A549 (cell line): ENCODE measurements at regions not wholly inside any gene's neighbourhood (a gene's known extent, or its start where the extent isn't known, plus 50 kb on each side); places are given as distances from the start of the nearest gene placed in this dataset.

Experiments used
- POLR2A ChIP-seq: IDR thresholded peaks from 2 replicates; pipeline ENCODE4 v1.6.1; 2012; ENCODE audit warnings: mild to moderate bottlenecking, low read length
- TF ChIP-seq, protein P1 (sequence below): fragments of >200 bp; sonication (Bioruptor Twin); formaldehyde crosslinking; IDR thresholded peaks from 3 replicates; pipeline ENCODE4 v1.5.1; 2016
- TF ChIP-seq, protein P2 (sequence below): IDR thresholded peaks from 2 replicates; pipeline ENCODE4 v1.6.1; 2012

DNA sequence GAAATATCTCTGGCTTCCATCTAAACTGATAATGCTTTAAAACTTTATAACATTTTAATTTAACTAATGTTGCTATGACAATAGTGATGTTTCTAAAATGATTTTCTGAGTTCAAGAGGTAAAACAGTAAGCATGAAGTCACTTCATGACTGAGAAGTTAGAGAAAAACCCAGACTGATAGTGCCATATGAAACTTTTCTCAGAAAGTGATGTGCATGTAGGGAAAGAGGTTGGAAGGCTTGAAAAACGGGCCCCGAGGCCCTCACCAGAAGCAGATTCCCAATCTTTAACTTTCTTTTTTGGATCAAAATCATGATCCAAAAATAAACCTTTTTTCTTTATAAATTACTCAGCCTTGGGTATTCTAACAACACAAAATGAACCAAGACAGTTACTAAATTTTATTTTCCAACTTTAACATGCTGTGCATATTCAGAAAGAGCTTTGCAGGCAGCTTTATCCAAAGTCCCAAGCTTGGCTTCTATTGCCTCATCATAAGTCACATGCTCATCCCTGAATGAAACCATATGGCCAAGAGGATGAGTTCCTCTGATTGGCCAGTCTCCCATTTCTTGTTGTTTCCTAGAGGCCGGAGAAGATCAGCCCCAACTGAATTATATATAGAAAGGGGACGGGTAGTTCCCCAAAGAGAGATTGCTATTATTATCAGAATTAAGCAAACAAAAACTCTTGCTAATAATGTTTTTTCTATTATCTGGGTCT lies 357.6 kb upstream of the SALL1 start:
- TF ChIP-seq POLR2A, result no peak
- TF ChIP-seq, protein P1, sequence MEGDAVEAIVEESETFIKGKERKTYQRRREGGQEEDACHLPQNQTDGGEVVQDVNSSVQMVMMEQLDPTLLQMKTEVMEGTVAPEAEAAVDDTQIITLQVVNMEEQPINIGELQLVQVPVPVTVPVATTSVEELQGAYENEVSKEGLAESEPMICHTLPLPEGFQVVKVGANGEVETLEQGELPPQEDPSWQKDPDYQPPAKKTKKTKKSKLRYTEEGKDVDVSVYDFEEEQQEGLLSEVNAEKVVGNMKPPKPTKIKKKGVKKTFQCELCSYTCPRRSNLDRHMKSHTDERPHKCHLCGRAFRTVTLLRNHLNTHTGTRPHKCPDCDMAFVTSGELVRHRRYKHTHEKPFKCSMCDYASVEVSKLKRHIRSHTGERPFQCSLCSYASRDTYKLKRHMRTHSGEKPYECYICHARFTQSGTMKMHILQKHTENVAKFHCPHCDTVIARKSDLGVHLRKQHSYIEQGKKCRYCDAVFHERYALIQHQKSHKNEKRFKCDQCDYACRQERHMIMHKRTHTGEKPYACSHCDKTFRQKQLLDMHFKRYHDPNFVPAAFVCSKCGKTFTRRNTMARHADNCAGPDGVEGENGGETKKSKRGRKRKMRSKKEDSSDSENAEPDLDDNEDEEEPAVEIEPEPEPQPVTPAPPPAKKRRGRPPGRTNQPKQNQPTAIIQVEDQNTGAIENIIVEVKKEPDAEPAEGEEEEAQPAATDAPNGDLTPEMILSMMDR, result no peak
- TF ChIP-seq, protein P2, sequence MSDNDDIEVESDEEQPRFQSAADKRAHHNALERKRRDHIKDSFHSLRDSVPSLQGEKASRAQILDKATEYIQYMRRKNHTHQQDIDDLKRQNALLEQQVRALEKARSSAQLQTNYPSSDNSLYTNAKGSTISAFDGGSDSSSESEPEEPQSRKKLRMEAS, result no peak
